Spleen (tissue), 11 donors: ENCODE measurements at regions not wholly inside any gene's neighbourhood (a gene's known extent, or its start where the extent isn't known, plus 50 kb on each side); places are given as distances from the start of the nearest gene placed in this dataset.

Experiments
- DNase-seq: peaks from one replicate; pipeline ENCODE4 v3.0.0-alpha.2; 2020
- H3K27ac ChIP-seq, 8 donors: fragments of 200-600 bp; sonication (generic) in 7 of 8; 1 replicate in 4 of 8; 2 replicates in 4 of 8; pipeline versions ENCODE4 v1.5.0 to v1.8.0; 2016 to 2021; ENCODE audit warnings: inconsistent platforms in 4 of 8, mild to moderate bottlenecking in 4 of 8, moderate library complexity in 1 of 8
- H3K27me3 ChIP-seq, 7 donors: fragments of 200-600 bp; sonication (generic) in 6 of 7; replicated peaks in 1 of 7; 1 replicate in 4 of 7; 2 replicates in 3 of 7; pipeline versions ENCODE4 v1.5.0 to v1.8.0; 2016 to 2021; ENCODE audit warnings: inconsistent platforms in 3 of 7, mild to moderate bottlenecking in 1 of 7
- H3K36me3 ChIP-seq, 6 donors: fragments of 200-600 bp; sonication (generic) in 5 of 6; 1 replicate in 4 of 6; 2 replicates in 2 of 6; pipeline versions ENCODE4 v1.5.0 to v1.8.0; 2016 to 2021; ENCODE audit warnings: inconsistent platforms in 2 of 6
- H3K4me1 ChIP-seq, 6 donors: fragments of 200-600 bp; sonication (generic) in 5 of 6; 1 replicate in 3 of 6; 2 replicates in 3 of 6; pipeline versions ENCODE4 v1.5.0 to v1.8.0; 2016 to 2021; ENCODE audit warnings: inconsistent platforms in 3 of 6
- H3K4me3 ChIP-seq, 8 donors: fragments of 200-600 bp; sonication (generic) in 7 of 8; 1 replicate in 4 of 8; 2 replicates in 4 of 8; pipeline versions ENCODE4 v1.5.0 to v1.8.0; 2016 to 2021; ENCODE audit warnings: inconsistent platforms in 4 of 8, mild to moderate bottlenecking in 4 of 8, moderate library complexity in 2 of 8
- H3K9me3 ChIP-seq, 8 donors: fragments of 200-600 bp; sonication (generic) in 7 of 8; 1 replicate in 4 of 8; 2 replicates in 4 of 8; pipeline versions ENCODE4 v1.5.0 to v1.8.0; 2016 to 2021; ENCODE audit warnings: inconsistent platforms in 4 of 8
- CTCF ChIP-seq, 11 experiments: fragments of 200-600 bp in 7 of 11; fragments of 450-650 bp in 4 of 11; sonication (generic) in 4 of 11; IDR thresholded peaks in 8 of 11; conservative IDR thresholded peaks in 3 of 11; 1 replicate in 7 of 11; 2 replicates in 4 of 11; pipeline versions ENCODE4 v1.4.0 to v1.8.0; 2016 to 2021; ENCODE audit warnings: antibody characterized with exemption in 11 of 11, inconsistent platforms in 4 of 11, mild to moderate bottlenecking in 1 of 11
- POLR2A ChIP-seq, 3 donors: fragments of 450-650 bp; IDR thresholded peaks; one replicate each; pipeline ENCODE4 v1.5.1; 2017; ENCODE audit warnings: antibody characterized with exemption in 3 of 3, mild to moderate bottlenecking in 1 of 3
- POLR2AphosphoS5 ChIP-seq, 3 donors: sonication (generic); formaldehyde crosslinking; IDR thresholded peaks; one replicate each; pipeline ENCODE4 v1.5.1; 2017; ENCODE audit warnings: antibody characterized with exemption in 3 of 3
- WGBS, 5 donors: extraction: QIAGEN DNeasy Blood & Tissue Kit in 3 of 5; methylation state at CpG; one replicate each; pipeline versions ENCODE4 v1.1.5 to v1.1.7; 2013 to 2018; 5-methylcytosine and 5-hydroxymethylcytosine counted together
- intact Hi-C: fragments of 100-400 bp; cut with DNase I; formaldehyde crosslinking; loops from one replicate; pipeline ENCODE4 v1.15.0; 2023; ENCODE audit warnings: low total_unique reads
- donor health status: healthy with polysubstance abuse.
- donor health status: DM: no; HTN: no; CAD: no; lungs with moderate emphysema.
- donor health status: DM: no; HTN: no; CAD: no.
- donor health status: Bipolar disorder and iron deficiency.
- donor health status: healthy.
- donor health status: DM: no; HTN: no; CAD: no.
- donor health status: DM: yes; HTN: yes; CAD: no.

GRCh38 chrX:40973619-40974018 lies 111.6 kb upstream of the USP9X start:
- H3K36me3 ChIP-seq: no peaks in the 10 kb centered on the region
- intact Hi-C loops: no loop called here
- no peaks in the 10 kb centered on the region for H3K4me1 ChIP-seq
- 60 to 74% (median 66%) methylated on average over 2 to 3 of the region's 3 CpGs for WGBS, 5 donors
- TF ChIP-seq CTCF (IDR thresholded peaks at IDR 0.05 in 8 of 11, conservative IDR thresholded peaks at IDR 0.05 in 3 of 11) (no peak), POLR2A (IDR thresholded peaks at IDR 0.05) (no peak), POLR2AphosphoS5 (IDR thresholded peaks at IDR 0.05) (no peak)
- H3K27ac ChIP-seq: no peak overlapping the region
- H3K9me3 ChIP-seq: peaks cover 0 to 14% (median 6%) of the 10 kb centered on the region in 8 donors
- DNase-seq: no peak
- peaks cover 0 to 11% (median 0%) of the 10 kb centered on the region in 7 donors for H3K27me3 ChIP-seq
- H3K4me3 ChIP-seq: no peak overlapping the region

- WGBS, 5 donors: 73 to 83% (median 81%) methylated on average over 3 of the region's 3 CpGs
Observed at GRCh38 chrX:40975951-40976350, 109.3 kb upstream of the USP9X start.

GRCh38 chrX:40976981-40977380 lies 108.3 kb upstream of the USP9X start:
- Histone ChIP-seq H3K27me3 (peaks cover 0 to 11% (median 0%) of the 10 kb centered on the region in 7 donors), H3K27ac (no peak overlapping the region), H3K4me3 (no peak overlapping the region), H3K9me3 (peaks cover 0 to 14% (median 6%) of the 10 kb centered on the region in 8 donors), H3K36me3 (no peaks in the 10 kb centered on the region), H3K4me1 (no peaks in the 10 kb centered on the region)
- intact Hi-C loops: no loop called here
- TF ChIP-seq CTCF (IDR thresholded peaks at IDR 0.05 in 8 of 11, conservative IDR thresholded peaks at IDR 0.05 in 3 of 11) (no peak), POLR2AphosphoS5 (IDR thresholded peaks at IDR 0.05) (no peak), POLR2A (IDR thresholded peaks at IDR 0.05) (no peak)
- WGBS, 5 donors: 92 to 100% (median 95%) methylated on average over 1 of the region's 1 CpG
- no peak for DNase-seq

More at GRCh38 chrX:40975951-40976350, 109.3 kb upstream of the USP9X start:
- DNase-seq: no peak
- no peaks in the 10 kb centered on the region for H3K36me3 ChIP-seq
- no peak overlapping the region for H3K27ac ChIP-seq
- intact Hi-C loops: no loop called here
- H3K9me3 ChIP-seq: peaks cover 0 to 14% (median 6%) of the 10 kb centered on the region in 8 donors
- peaks cover 0 to 11% (median 0%) of the 10 kb centered on the region in 7 donors for H3K27me3 ChIP-seq
- H3K4me3 ChIP-seq: no peak overlapping the region
- no peaks in the 10 kb centered on the region for H3K4me1 ChIP-seq
- TF ChIP-seq CTCF (IDR thresholded peaks at IDR 0.05 in 8 of 11, conservative IDR thresholded peaks at IDR 0.05 in 3 of 11) (no peak), POLR2AphosphoS5 (IDR thresholded peaks at IDR 0.05) (no peak), POLR2A (IDR thresholded peaks at IDR 0.05) (no peak)

- Histone ChIP-seq H3K27ac (no peak overlapping the region), H3K4me1 (no peaks in the 10 kb centered on the region), H3K9me3 (peaks cover 0 to 7% (median 0%) of the 10 kb centered on the region in 8 donors), H3K4me3 (no peak overlapping the region), H3K36me3 (no peaks in the 10 kb centered on the region), H3K27me3 (no peaks in the 10 kb centered on the region)
- TF ChIP-seq POLR2A (IDR thresholded peaks at IDR 0.05) (no peak), POLR2AphosphoS5 (IDR thresholded peaks at IDR 0.05) (no peak), CTCF (IDR thresholded peaks at IDR 0.05 in 8 of 11, conservative IDR thresholded peaks at IDR 0.05 in 3 of 11) (no peak)
- DNase-seq: no peak
- WGBS, 5 donors: 90 to 95% (median 91%) methylated on average over 4 of the region's 4 CpGs
- intact Hi-C loops: no loop called here
Observed at GRCh38 chrX:40984962-40985361, 100.3 kb upstream of the USP9X start.
